Breast epithelium (tissue), 3 donors: ENCODE measurements at regions not wholly inside any gene's neighbourhood (a gene's known extent, or its start where the extent isn't known, plus 50 kb on each side); places are given as distances from the start of the nearest gene placed in this dataset.

Source experiments
- POLR2A ChIP-seq: fragments of 450-650 bp; IDR thresholded peaks from one replicate; pipeline ENCODE4 v1.6.1; 2016; ENCODE audit warnings: antibody characterized with exemption, mild to moderate bottlenecking, moderate library complexity
- POLR2AphosphoS5 ChIP-seq, 3 donors: sonication (generic); formaldehyde crosslinking; IDR thresholded peaks; one replicate each; pipeline ENCODE4 v1.6.1; 2017; ENCODE audit warnings: antibody characterized with exemption in 3 of 3
- TF ChIP-seq, protein P1 (sequence below), 3 donors: fragments of 450-650 bp; IDR thresholded peaks; one replicate each; pipeline ENCODE4 v1.5.1; 2016 to 2017; ENCODE audit warnings: antibody characterized with exemption in 3 of 3, mild to moderate bottlenecking in 3 of 3, moderate library complexity in 3 of 3

GRCh38 chr7:152508701-152509100, 72.9 kb upstream of the KMT2C start:
- TF ChIP-seq, protein P1, sequence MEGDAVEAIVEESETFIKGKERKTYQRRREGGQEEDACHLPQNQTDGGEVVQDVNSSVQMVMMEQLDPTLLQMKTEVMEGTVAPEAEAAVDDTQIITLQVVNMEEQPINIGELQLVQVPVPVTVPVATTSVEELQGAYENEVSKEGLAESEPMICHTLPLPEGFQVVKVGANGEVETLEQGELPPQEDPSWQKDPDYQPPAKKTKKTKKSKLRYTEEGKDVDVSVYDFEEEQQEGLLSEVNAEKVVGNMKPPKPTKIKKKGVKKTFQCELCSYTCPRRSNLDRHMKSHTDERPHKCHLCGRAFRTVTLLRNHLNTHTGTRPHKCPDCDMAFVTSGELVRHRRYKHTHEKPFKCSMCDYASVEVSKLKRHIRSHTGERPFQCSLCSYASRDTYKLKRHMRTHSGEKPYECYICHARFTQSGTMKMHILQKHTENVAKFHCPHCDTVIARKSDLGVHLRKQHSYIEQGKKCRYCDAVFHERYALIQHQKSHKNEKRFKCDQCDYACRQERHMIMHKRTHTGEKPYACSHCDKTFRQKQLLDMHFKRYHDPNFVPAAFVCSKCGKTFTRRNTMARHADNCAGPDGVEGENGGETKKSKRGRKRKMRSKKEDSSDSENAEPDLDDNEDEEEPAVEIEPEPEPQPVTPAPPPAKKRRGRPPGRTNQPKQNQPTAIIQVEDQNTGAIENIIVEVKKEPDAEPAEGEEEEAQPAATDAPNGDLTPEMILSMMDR (IDR thresholded peaks at IDR 0.05), result no peak
- TF ChIP-seq POLR2AphosphoS5 (IDR thresholded peaks at IDR 0.05), result no peak
- TF ChIP-seq POLR2A, result no peak
